Adrenal gland (tissue), 9 donors: ENCODE measurements at regions not wholly inside any gene's neighbourhood (a gene's known extent, or its start where the extent isn't known, plus 50 kb on each side); places are given as distances from the start of the nearest gene placed in this dataset.
"Not testable (repeated sequence)": the region's sequence is repeated elsewhere in the genome, so short reads cannot be mapped to it uniquely, and the experiment has no call there.

Source experiments
- DNase-seq, 7 donors: peaks; one replicate each; pipeline ENCODE4 v3.0.0-alpha.2; 2019 to 2020
- H3K27ac ChIP-seq, 5 donors: fragments of 200-600 bp; sonication (generic) in 4 of 5; 1 replicate in 3 of 5; 2 replicates in 2 of 5; pipeline versions ENCODE4 v1.5.1 to v1.8.0; 2016 to 2020; ENCODE audit warnings: mild to moderate bottlenecking in 1 of 5
- H3K27me3 ChIP-seq: fragments of 200-600 bp; 2 replicates; pipeline ENCODE4 v1.8.0; 2021
- H3K36me3 ChIP-seq, 2 donors: fragments of 200-600 bp; replicated peaks in 1 of 2; 1 replicate in 1 of 2; 2 replicates in 1 of 2; pipeline versions ENCODE4 v1.5.1 to v1.8.0; 2018 to 2022
- H3K4me1 ChIP-seq, 2 donors: fragments of 200-600 bp; replicated peaks in 1 of 2; 1 replicate in 1 of 2; 2 replicates in 1 of 2; pipeline versions ENCODE4 v1.5.1 to v1.8.0; 2018 to 2021
- H3K4me3 ChIP-seq, 4 donors: fragments of 200-600 bp; sonication (generic) in 3 of 4; one replicate each; pipeline ENCODE4 v1.5.1; 2016 to 2018
- H3K9me3 ChIP-seq, 3 donors: fragments of 200-600 bp; sonication (generic) in 1 of 3; replicated peaks in 1 of 3; 1 replicate in 2 of 3; 2 replicates in 1 of 3; pipeline versions ENCODE4 v1.5.1 to v1.8.0; 2016 to 2021
- POLR2A ChIP-seq, 2 donors: fragments of 450-650 bp; IDR thresholded peaks; one replicate each; pipeline ENCODE4 v1.6.1; 2017; ENCODE audit warnings: antibody characterized with exemption in 2 of 2, mild to moderate bottlenecking in 2 of 2, moderate library complexity in 1 of 2
- WGBS, 4 donors: extraction: QIAGEN DNeasy Blood & Tissue Kit in 2 of 4; methylation state at CpG; one replicate each; pipeline versions ENCODE4 v1.1.5 to v1.1.7; 2013 to 2017; 5-methylcytosine and 5-hydroxymethylcytosine counted together
- intact Hi-C, 2 donors: fragments of 100-400 bp; cut with DNase I; formaldehyde crosslinking; loops; one replicate each; pipeline versions ENCODE4 v1.14.1 to v1.15.0; 2022 to 2023
- TF ChIP-seq, protein P1 (sequence below), 6 experiments: fragments of 450-650 bp in 4 of 6; fragments of 200-600 bp in 2 of 6; sonication (generic) in 1 of 6; IDR thresholded peaks; 1 replicate in 5 of 6; 2 replicates in 1 of 6; pipeline versions ENCODE4 v1.5.1 to v1.8.0; 2016 to 2021; ENCODE audit warnings: antibody characterized with exemption in 6 of 6, mild to moderate bottlenecking in 2 of 6, moderate library complexity in 1 of 6
- donor health status: healthy with polysubstance abuse.
- donor health status: Bipolar disorder and iron deficiency.
- donor health status: DM: yes; HTN: yes; CAD: no.
- donor health status: DM: no; HTN: no; CAD: no.
- donor health status: DM: no; HTN: no; CAD: no.

- peaks cover 0 to 8% of the 10 kb centered on the region in 2 donors for H3K4me1 ChIP-seq
- intact Hi-C loops: no loop called here
- DNase-seq: no peak
- H3K27ac ChIP-seq: no peak overlapping the region
- no peaks in the 10 kb centered on the region for H3K9me3 ChIP-seq
- TF ChIP-seq, protein P1, sequence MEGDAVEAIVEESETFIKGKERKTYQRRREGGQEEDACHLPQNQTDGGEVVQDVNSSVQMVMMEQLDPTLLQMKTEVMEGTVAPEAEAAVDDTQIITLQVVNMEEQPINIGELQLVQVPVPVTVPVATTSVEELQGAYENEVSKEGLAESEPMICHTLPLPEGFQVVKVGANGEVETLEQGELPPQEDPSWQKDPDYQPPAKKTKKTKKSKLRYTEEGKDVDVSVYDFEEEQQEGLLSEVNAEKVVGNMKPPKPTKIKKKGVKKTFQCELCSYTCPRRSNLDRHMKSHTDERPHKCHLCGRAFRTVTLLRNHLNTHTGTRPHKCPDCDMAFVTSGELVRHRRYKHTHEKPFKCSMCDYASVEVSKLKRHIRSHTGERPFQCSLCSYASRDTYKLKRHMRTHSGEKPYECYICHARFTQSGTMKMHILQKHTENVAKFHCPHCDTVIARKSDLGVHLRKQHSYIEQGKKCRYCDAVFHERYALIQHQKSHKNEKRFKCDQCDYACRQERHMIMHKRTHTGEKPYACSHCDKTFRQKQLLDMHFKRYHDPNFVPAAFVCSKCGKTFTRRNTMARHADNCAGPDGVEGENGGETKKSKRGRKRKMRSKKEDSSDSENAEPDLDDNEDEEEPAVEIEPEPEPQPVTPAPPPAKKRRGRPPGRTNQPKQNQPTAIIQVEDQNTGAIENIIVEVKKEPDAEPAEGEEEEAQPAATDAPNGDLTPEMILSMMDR (IDR thresholded peaks at IDR 0.05): no peak
- TF ChIP-seq POLR2A (IDR thresholded peaks at IDR 0.05): no peak
- H3K36me3 ChIP-seq: no peaks in the 10 kb centered on the region
- H3K27me3 ChIP-seq: no peaks in the 10 kb centered on the region
- WGBS, 4 donors: 67 to 84% (median 79%) methylated on average over 3 of the region's 3 CpGs
- H3K4me3 ChIP-seq: no peak overlapping the region
Observed at GRCh38 chr1:185463433-185463832, 146.4 kb upstream of the IVNS1ABP start.

DNA sequence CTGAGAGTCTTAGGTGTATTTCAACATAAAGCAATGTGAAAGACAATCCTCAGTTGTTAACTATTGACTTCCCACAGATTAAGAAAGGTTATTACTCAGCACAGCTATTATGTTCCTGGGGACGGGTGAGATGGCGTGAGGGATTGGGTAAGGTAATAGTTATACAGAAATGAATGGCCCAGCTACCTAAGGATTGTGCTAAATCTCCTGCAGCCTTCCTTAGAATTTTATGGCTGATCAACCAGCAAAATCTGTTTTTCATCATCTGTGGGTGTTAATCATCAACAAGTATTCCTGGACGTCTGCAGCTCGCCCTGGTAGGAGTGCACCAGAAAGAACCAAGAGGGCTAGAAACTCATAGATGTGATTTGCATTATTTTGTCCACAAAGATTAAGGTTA, 146.0 kb upstream of the IVNS1ABP start:
- H3K27ac ChIP-seq: no peak overlapping the region
- DNase-seq: no peak
- no peaks in the 10 kb centered on the region for H3K9me3 ChIP-seq
- intact Hi-C loops: no loop called here
- H3K36me3 ChIP-seq: no peaks in the 10 kb centered on the region
- peaks cover 0 to 8% of the 10 kb centered on the region in 2 donors for H3K4me1 ChIP-seq
- no peaks in the 10 kb centered on the region for H3K27me3 ChIP-seq
- WGBS, 4 donors: 89 to 95% (median 91%) methylated on average over 4 of the region's 4 CpGs
- TF ChIP-seq, protein P1 (IDR thresholded peaks at IDR 0.05): no peak
- H3K4me3 ChIP-seq: no peak overlapping the region

DNA sequence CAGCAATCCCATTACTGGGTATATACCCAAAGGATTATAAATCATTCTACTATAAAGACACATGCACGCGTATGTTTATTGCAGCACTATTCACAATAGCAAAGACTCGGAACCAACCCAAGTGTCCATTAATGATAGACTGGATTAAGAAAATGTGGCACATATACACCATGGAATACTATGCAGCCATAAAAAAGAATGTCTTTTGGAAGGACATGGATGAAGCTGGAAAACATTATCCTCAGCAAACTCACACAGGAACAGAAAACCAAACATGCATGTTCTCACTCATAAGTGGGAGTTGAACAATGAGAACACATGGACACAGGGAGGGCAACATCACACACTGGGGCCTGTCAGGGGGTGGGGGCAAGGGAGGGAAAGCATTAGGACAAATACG, 143.7 kb upstream of the IVNS1ABP start:
- DNase-seq, H3K36me3 ChIP-seq, H3K27me3 ChIP-seq, H3K27ac ChIP-seq, H3K4me3 ChIP-seq, H3K9me3 ChIP-seq, intact Hi-C loops, H3K4me1 ChIP-seq: not testable (repeated sequence)
- WGBS, 4 donors: 96 to 100% (median 98%) methylated on average over 4 of the region's 4 CpGs

- Histone ChIP-seq H3K36me3 (no peaks in the 10 kb centered on the region), H3K4me3 (no peak overlapping the region), H3K9me3 (no peaks in the 10 kb centered on the region), H3K27ac (no peak overlapping the region), H3K4me1 (no peaks in the 10 kb centered on the region), H3K27me3 (no peaks in the 10 kb centered on the region)
- TF ChIP-seq, protein P1 (IDR thresholded peaks at IDR 0.05): no peak
- TF ChIP-seq POLR2A (IDR thresholded peaks at IDR 0.05): no peak
- WGBS, 4 donors: 79 to 84% (median 81%) methylated on average over 7 of the region's 7 CpGs
- no peak for DNase-seq
- intact Hi-C loops: no loop called here
Observed at GRCh38 chr1:185459141-185459540, 142.1 kb upstream of the IVNS1ABP start.

- Histone ChIP-seq H3K9me3 (no peaks in the 10 kb centered on the region), H3K36me3 (no peaks in the 10 kb centered on the region), H3K4me1 (no peaks in the 10 kb centered on the region), H3K27me3 (no peaks in the 10 kb centered on the region), H3K27ac (no peak overlapping the region), H3K4me3 (no peak overlapping the region)
- no peak for DNase-seq
- TF ChIP-seq, protein P1 (IDR thresholded peaks at IDR 0.05): no peak
- no peak for TF ChIP-seq POLR2A (IDR thresholded peaks at IDR 0.05)
- intact Hi-C loops: no loop called here
- WGBS, 4 donors: 38 to 57% (median 49%) methylated on average over 2 of the region's 2 CpGs
Observed at GRCh38 chr1:185458670-185459069, 141.6 kb upstream of the IVNS1ABP start.
